HG02678 (cell line): ENCODE measurements at regions not wholly inside any gene's neighbourhood (a gene's known extent, or its start where the extent isn't known, plus 50 kb on each side); places are given as distances from the start of the nearest gene placed in this dataset.

ENCODE experiments used
- ATAC-seq: cut with Tn5 transposase; IDR thresholded peaks from one replicate; pipeline ENCODE4 v1.9.1; 2021; ENCODE audit warnings: mild to moderate bottlenecking, moderate library complexity; ENCODE audit not compliant: unreplicated experiment

GRCh38 chr6:164842085-164842484 lies 467.3 kb downstream of the C6orf118 start:
- ATAC-seq: no peak

DNA sequence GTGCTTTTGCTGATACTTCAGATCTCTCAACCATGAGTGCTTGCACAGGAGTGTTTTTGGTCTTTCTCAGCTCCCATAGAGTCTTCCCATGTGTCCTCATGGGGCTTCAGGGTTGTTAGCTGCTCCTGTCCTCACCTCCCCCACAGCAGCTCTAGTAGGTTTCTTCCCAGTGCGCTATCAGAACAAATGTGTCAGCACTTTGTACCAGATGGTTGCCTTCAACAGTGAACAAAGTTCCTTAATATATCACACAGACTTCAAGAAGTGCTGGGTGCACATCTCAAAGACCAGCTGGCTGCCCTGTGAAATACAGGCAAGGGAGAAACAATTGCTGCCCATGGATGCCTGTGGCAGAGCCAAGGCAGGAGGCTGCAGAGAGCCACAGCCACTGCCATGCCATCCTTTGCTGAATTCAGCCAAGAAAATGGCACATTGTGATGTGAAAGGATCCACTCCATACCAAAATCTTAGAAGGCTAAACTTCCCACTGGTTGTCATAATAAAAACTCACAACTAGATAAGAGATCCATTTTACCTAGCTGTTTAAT lies 471.3 kb downstream of the C6orf118 start:
- no peak for ATAC-seq

- no peak for ATAC-seq
These were observed 472.9 kb downstream of the C6orf118 start for GRCh38 chr6:164836486-164836885.

- no peak for ATAC-seq
These were observed 477.0 kb downstream of the C6orf118 start for GRCh38 chr6:164832410-164832809.

DNA sequence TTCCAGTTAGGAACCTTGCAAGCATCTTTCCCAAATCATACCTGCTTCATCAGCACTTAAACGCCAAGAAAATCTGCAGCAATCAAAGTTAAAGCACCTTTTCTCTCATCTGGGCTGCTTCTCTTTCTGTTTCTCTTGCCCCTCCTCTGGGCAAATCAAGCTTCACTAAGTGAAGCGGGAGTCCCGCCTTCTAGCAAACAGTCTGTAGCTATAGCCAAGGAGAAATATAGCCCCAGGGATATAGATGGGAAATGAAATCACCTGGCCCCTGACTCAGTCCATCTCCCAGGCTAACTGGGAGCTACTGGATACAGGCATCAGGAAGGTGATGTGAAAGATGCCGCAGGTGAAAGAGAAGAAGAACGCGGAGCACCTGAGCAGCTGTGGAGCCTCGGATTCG lies 481.9 kb downstream of the C6orf118 start:
- ATAC-seq: no peak

- no peak for ATAC-seq
These were observed 482.5 kb downstream of the C6orf118 start for GRCh38 chr6:164826831-164827468.

DNA sequence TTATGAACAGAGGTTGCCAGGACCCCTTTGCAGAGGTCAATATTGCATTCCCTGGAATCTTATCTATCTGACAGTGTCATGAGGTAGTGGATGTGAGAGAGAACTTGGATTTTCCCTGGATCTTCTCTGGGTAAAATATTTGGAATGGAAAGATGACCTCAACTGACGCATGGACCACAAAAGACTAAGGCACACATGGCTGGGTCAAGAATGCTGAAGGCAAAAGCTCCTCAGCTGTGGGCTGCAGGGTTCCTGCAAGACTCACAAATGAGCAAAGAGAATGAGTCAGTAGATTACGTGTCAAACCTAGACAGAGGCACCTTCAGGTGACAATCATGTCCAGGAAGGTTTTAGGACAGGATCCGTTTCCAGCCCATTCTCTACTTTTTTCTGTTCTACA lies 484.0 kb downstream of the C6orf118 start:
- ATAC-seq: no peak

DNA sequence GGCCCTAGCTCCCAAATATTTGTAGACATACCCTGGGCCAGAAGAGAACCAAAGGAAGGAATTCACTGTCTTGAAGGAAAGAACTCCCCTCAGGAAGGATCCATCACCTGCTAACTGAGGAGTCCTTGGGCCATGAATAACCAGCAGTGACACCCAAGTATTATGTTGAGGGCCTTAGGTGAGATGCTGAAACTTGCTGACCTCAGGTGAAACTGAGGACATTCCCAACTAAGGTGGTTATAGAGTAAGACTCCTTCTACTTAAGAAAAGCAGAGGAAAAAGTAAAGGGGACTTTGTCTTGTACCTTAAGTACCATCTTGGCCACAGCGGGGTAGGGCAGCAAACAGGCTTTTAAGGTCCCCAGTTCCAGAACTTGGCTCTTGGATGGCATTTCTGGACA lies 491.7 kb downstream of the C6orf118 start:
- ATAC-seq: no peak

DNA sequence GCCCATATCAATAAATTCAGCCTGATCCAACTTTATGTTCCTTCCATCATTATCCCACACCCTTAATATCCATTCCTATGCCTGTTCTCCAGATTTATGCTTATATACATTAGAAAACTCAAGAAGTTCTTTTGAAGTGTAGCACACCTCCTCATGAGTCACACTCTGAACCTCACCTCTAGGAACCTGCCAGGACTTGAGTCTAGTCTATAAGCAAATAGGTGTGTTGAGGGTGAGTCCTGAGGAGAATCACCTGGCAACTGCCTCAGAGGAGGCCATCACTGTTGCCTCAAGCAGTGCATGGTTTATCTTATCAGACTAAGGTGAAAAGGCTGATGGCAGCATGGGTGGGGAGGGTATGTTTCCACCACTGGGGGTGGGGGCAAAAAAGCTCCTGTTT lies 496.7 kb downstream of the C6orf118 start:
- no peak for ATAC-seq

DNA sequence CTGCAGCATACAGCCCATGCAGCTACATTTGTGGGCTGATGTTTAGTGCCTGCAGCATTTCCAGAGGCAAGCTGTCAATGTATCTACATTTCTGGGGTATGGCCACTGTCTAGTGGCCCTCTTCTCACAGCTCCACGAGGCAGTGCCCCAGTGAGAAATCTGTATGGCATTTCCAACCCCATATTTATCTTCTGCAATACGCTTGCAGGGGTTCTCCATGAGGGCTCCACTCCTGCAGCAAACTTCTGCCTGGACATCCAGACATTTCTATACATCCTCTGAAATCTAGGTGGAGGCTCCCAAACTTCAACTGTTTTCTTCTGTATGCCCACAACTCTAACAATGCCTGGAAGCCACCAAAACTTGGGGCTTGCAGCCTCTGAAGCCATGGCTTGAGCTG lies 502.3 kb downstream of the C6orf118 start:
- no peak for ATAC-seq

- no peak for ATAC-seq
These were observed 514.2 kb downstream of the C6orf118 start for GRCh38 chr6:164795056-164795815.

DNA sequence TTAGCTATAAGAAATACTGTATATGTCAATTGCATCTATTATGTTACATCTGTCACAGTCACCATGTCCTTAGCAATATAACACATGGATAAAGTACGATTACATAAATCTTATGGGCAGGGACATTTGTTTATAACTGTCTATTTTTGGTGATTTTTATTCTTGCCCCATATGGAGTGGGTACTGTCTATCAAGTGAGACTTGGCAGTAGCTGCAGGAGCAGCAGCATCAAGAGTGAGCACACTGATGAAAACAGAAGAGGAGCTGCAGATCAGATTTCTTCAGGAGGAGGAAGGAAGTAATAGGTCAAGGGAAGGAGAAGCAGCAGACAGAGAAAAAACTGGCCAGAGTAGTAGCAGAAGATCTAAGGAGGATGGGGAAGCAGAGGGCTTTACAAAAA lies 516.7 kb downstream of the C6orf118 start:
- no peak for ATAC-seq

GRCh38 chr6:164791498-164791897 lies 517.9 kb downstream of the C6orf118 start:
- no peak for ATAC-seq

- no peak for ATAC-seq
These were observed 545.6 kb downstream of the C6orf118 start for GRCh38 chr6:164763788-164764187.

- no peak for ATAC-seq
These were observed 552.0 kb downstream of the C6orf118 start for GRCh38 chr6:164757451-164757850.

DNA sequence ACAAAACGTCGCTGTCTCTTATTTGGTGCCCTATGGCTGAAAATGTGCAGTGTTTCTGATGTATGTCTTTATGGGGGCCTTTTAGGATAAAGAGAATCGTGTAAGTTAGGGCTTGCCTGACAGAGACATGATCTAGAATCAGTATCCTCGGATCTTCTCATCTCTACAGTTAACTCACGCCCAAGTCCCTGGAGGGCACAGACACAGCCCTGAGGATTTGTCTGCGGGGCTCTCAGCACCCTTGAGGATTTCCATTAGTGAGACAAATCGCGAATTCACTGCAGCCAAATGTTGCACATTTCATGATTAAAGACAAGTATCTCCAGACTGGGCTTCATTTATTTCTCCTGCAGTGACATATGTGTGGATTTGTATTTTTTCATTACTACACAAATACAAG lies 552.7 kb downstream of the C6orf118 start:
- no peak for ATAC-seq

GRCh38 chr6:164756142-164756541 lies 553.3 kb downstream of the C6orf118 start:
- ATAC-seq: no peak

- no peak for ATAC-seq
These were observed 555.9 kb downstream of the C6orf118 start for GRCh38 chr6:164753517-164753916.

DNA sequence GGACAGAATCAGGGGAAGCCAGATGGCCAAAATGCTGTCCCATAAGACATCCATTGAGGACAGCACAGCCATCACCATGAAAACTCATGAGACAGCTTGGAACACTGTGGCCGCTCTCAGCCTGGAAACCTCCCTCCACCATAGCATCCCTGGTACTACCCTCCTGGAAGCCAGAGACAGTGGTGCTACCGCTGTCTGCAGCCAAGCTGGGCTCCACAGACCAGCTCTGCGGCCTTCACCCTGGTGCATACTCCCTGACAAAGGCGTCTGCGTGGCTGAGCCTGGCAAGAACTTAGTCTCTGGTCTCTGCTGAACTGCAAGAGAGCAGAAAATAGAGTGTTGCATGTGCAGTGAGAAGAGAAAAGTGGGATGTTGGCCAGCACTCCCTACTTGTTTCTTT lies 558.0 kb downstream of the C6orf118 start:
- ATAC-seq: no peak

- ATAC-seq: no peak
These were observed 559.3 kb downstream of the C6orf118 start for GRCh38 chr6:164750128-164750527.

- ATAC-seq: no peak
These were observed 560.0 kb downstream of the C6orf118 start for GRCh38 chr6:164749221-164750064.
